ENCODE measurements at regions not wholly inside any gene's neighbourhood (a gene's known extent, or its start where the extent isn't known, plus 50 kb on each side); places are given as distances from the start of the nearest gene placed in this dataset.

- Mint-ChIP-seq H3K27ac (peak overlapping the region in 5 of 7 donors; percentile 15 to 94 (median 68)), H3K27me3 (ENCODE audit: low read depth in 3 of 3) (peaks cover 1 to 11% (median 5%) of the 10 kb centered on the region in 3 donors), H3K4me1 (peaks cover 59% of the 10 kb centered on the region), H3K36me3 (peaks cover 0 to 2% of the 10 kb centered on the region in 2 donors), H3K4me3 (no peak overlapping the region), H3K9me3 (peaks cover 0 to 5% (median 1%) of the 10 kb centered on the region in 7 donors)
- H3K79me2 ChIP-seq (ENCODE audit: insufficient read depth, low read length), result no peaks in the 10 kb centered on the region
- no peaks in the 10 kb centered on the region for H4K20me1 ChIP-seq (ENCODE audit: insufficient read depth, low read length)
- no peak overlapping the region for H3K9ac ChIP-seq (ENCODE audit: insufficient read depth, low read length, poor library complexity, severe bottlenecking)
- H3K36me3 ChIP-seq (replicated peaks in 1 of 2; ENCODE audit: control insufficient read depth in 1 of 2, insufficient read depth in 2 of 2, low read length in 2 of 2), result no peaks in the 10 kb centered on the region
- H2AFZ ChIP-seq (ENCODE audit: insufficient read depth, low read depth, low read length, poor library complexity, severe bottlenecking), result no peak overlapping the region
- H3K27me3 ChIP-seq (ENCODE audit: control insufficient read depth in 2 of 2, insufficient read depth in 2 of 2, low read length in 2 of 2), result no peaks in the 10 kb centered on the region
- WGBS (ENCODE audit: insufficient coverage), result 90% methylated on average over 13 of the region's 13 CpGs
- no peak overlapping the region for H3K4me3 ChIP-seq (replicated peaks in 1 of 3; ENCODE audit: low read depth in 2 of 3, low read length in 3 of 3)
- no peak for DNase-seq
- H3K27ac ChIP-seq (ENCODE audit: low read depth in 1 of 2, low read length in 2 of 2), result no peak overlapping the region
- no peak overlapping the region for H3K4me2 ChIP-seq (replicated peaks; ENCODE audit: extremely low read depth, low read length, poor library complexity, severe bottlenecking)
- intact Hi-C loops (cut with micrococcal nuclease), result no loop called here
- peaks cover 0 to 4% of the 10 kb centered on the region in 2 donors for H3K9me3 ChIP-seq (replicated peaks in 1 of 2; ENCODE audit: control insufficient read depth in 1 of 2, insufficient read depth in 1 of 2, low read length in 2 of 2)
- H3K4me1 ChIP-seq (ENCODE audit: control insufficient read depth in 1 of 2, insufficient read depth in 2 of 2, low read length in 2 of 2), result peaks cover 36 to 49% of the 10 kb centered on the region in 2 donors
- no peak for TF ChIP-seq CTCF (IDR thresholded peaks at IDR 0.05)
Observed at GRCh38 chr12:124704619-124705018, 137.2 kb upstream of the NCOR2 start.

GRCh38 chr12:124703856-124704255 is 136.4 kb upstream of the NCOR2 start:
- H3K27ac Mint-ChIP-seq, result peak overlapping the region; percentile 54 to 94 (median 80)
- Histone ChIP-seq H3K9me3 (replicated peaks in 1 of 2; ENCODE audit: control insufficient read depth in 1 of 2, insufficient read depth in 1 of 2, low read length in 2 of 2) (peaks cover 0 to 4% of the 10 kb centered on the region in 2 donors), H3K4me1 (ENCODE audit: control insufficient read depth in 1 of 2, insufficient read depth in 2 of 2, low read length in 2 of 2) (peaks cover 31 to 42% of the 10 kb centered on the region in 2 donors), H3K36me3 (replicated peaks in 1 of 2; ENCODE audit: control insufficient read depth in 1 of 2, insufficient read depth in 2 of 2, low read length in 2 of 2) (no peaks in the 10 kb centered on the region), H3K27ac (ENCODE audit: low read depth in 1 of 2, low read length in 2 of 2) (peak overlapping the region in 1 of 2 donors; percentile 66), H3K4me3 (replicated peaks in 1 of 3; ENCODE audit: low read depth in 2 of 3, low read length in 3 of 3) (no peak overlapping the region), H3K27me3 (ENCODE audit: control insufficient read depth in 2 of 2, insufficient read depth in 2 of 2, low read length in 2 of 2) (no peaks in the 10 kb centered on the region), H4K20me1 (ENCODE audit: insufficient read depth, low read length) (no peaks in the 10 kb centered on the region), H3K79me2 (ENCODE audit: insufficient read depth, low read length) (no peaks in the 10 kb centered on the region), H2AFZ (ENCODE audit: insufficient read depth, low read depth, low read length, poor library complexity, severe bottlenecking) (no peak overlapping the region), H3K4me2 (replicated peaks; ENCODE audit: extremely low read depth, low read length, poor library complexity, severe bottlenecking) (no peak overlapping the region), H3K9ac (ENCODE audit: insufficient read depth, low read length, poor library complexity, severe bottlenecking) (no peak overlapping the region)
- intact Hi-C loops (cut with micrococcal nuclease), result no loop called here
- TF ChIP-seq CTCF (IDR thresholded peaks at IDR 0.05), result no peak
- peak overlapping the region in 1 of 2 donors; percentile 57 for H3K4me3 Mint-ChIP-seq
- no CpG with 5 or more reads among the region's 8 CpGs for WGBS (ENCODE audit: insufficient coverage)
- peaks cover 1 to 15% (median 7%) of the 10 kb centered on the region in 3 donors for H3K27me3 Mint-ChIP-seq (ENCODE audit: low read depth in 3 of 3)
- H3K36me3 Mint-ChIP-seq, result peaks cover 0 to 2% of the 10 kb centered on the region in 2 donors
- peaks cover 0 to 5% (median 1%) of the 10 kb centered on the region in 7 donors for H3K9me3 Mint-ChIP-seq
- DNase-seq, result peak; percentile 75 to 81 (median 78)
- peaks cover 52% of the 10 kb centered on the region for H3K4me1 Mint-ChIP-seq

All from CD14-positive monocyte (primary cell).